ENCODE measurements at regions not wholly inside any gene's neighbourhood (a gene's known extent, or its start where the extent isn't known, plus 50 kb on each side); places are given as distances from the start of the nearest gene placed in this dataset.

GRCh38 chr4:11914406-11914805 lies 485.7 kb upstream of the HS3ST1 start:
- Histone ChIP-seq H3K4me1 (ENCODE audit: control insufficient read depth in 1 of 2, insufficient read depth in 2 of 2, low read length in 2 of 2) (no peaks in the 10 kb centered on the region), H3K27ac (ENCODE audit: low read depth in 1 of 2, low read length in 2 of 2) (no peak overlapping the region), H3K9ac (ENCODE audit: insufficient read depth, low read length, poor library complexity, severe bottlenecking) (no peak overlapping the region), H3K27me3 (ENCODE audit: control insufficient read depth in 2 of 2, insufficient read depth in 2 of 2, low read length in 2 of 2) (no peaks in the 10 kb centered on the region), H3K79me2 (ENCODE audit: insufficient read depth, low read length) (no peaks in the 10 kb centered on the region), H3K4me3 (replicated peaks in 1 of 3; ENCODE audit: low read depth in 2 of 3, low read length in 3 of 3) (no peak overlapping the region), H4K20me1 (ENCODE audit: insufficient read depth, low read length) (no peaks in the 10 kb centered on the region), H3K36me3 (replicated peaks in 1 of 2; ENCODE audit: control insufficient read depth in 1 of 2, insufficient read depth in 2 of 2, low read length in 2 of 2) (no peaks in the 10 kb centered on the region), H3K9me3 (replicated peaks in 1 of 2; ENCODE audit: control insufficient read depth in 1 of 2, insufficient read depth in 1 of 2, low read length in 2 of 2) (peaks cover 0 to 7% of the 10 kb centered on the region in 2 donors), H3K4me2 (replicated peaks; ENCODE audit: extremely low read depth, low read length, poor library complexity, severe bottlenecking) (no peak overlapping the region), H2AFZ (ENCODE audit: insufficient read depth, low read depth, low read length, poor library complexity, severe bottlenecking) (no peak overlapping the region)
- TF ChIP-seq CTCF (IDR thresholded peaks at IDR 0.05) = no peak
- Mint-ChIP-seq H3K4me1 (no peaks in the 10 kb centered on the region), H3K36me3 (no peaks in the 10 kb centered on the region), H3K9me3 (peaks cover 7 to 19% (median 9%) of the 10 kb centered on the region in 7 donors), H3K27ac (no peak overlapping the region), H3K27me3 (ENCODE audit: low read depth in 3 of 3) (peaks cover 0 to 2% (median 1%) of the 10 kb centered on the region in 3 donors), H3K4me3 (no peak overlapping the region)
- DNase-seq = no peak
- intact Hi-C loops (cut with micrococcal nuclease) = no loop called here
- WGBS (ENCODE audit: insufficient coverage) = no CpG with 5 or more reads among the region's 1 CpG

- Histone ChIP-seq H2AFZ (ENCODE audit: insufficient read depth, low read depth, low read length, poor library complexity, severe bottlenecking) (no peak overlapping the region), H3K79me2 (ENCODE audit: insufficient read depth, low read length) (no peaks in the 10 kb centered on the region), H4K20me1 (ENCODE audit: insufficient read depth, low read length) (no peaks in the 10 kb centered on the region), H3K9me3 (replicated peaks in 1 of 2; ENCODE audit: control insufficient read depth in 1 of 2, insufficient read depth in 1 of 2, low read length in 2 of 2) (peaks cover 0 to 7% of the 10 kb centered on the region in 2 donors), H3K27ac (ENCODE audit: low read depth in 1 of 2, low read length in 2 of 2) (no peak overlapping the region), H3K27me3 (ENCODE audit: control insufficient read depth in 2 of 2, insufficient read depth in 2 of 2, low read length in 2 of 2) (no peaks in the 10 kb centered on the region), H3K36me3 (replicated peaks in 1 of 2; ENCODE audit: control insufficient read depth in 1 of 2, insufficient read depth in 2 of 2, low read length in 2 of 2) (no peaks in the 10 kb centered on the region), H3K4me1 (ENCODE audit: control insufficient read depth in 1 of 2, insufficient read depth in 2 of 2, low read length in 2 of 2) (no peaks in the 10 kb centered on the region), H3K4me2 (replicated peaks; ENCODE audit: extremely low read depth, low read length, poor library complexity, severe bottlenecking) (no peak overlapping the region), H3K9ac (ENCODE audit: insufficient read depth, low read length, poor library complexity, severe bottlenecking) (no peak overlapping the region), H3K4me3 (replicated peaks in 1 of 3; ENCODE audit: low read depth in 2 of 3, low read length in 3 of 3) (no peak overlapping the region)
- H3K36me3 Mint-ChIP-seq = no peaks in the 10 kb centered on the region
- intact Hi-C loops (cut with micrococcal nuclease) = no loop called here
- peaks cover 4 to 15% (median 8%) of the 10 kb centered on the region in 7 donors for H3K9me3 Mint-ChIP-seq
- no peak for TF ChIP-seq CTCF (IDR thresholded peaks at IDR 0.05)
- H3K4me1 Mint-ChIP-seq = no peaks in the 10 kb centered on the region
- DNase-seq = peak in 1 of 3 donors; percentile 6
- H3K27ac Mint-ChIP-seq = no peak overlapping the region
- no peak overlapping the region for H3K4me3 Mint-ChIP-seq
- H3K27me3 Mint-ChIP-seq (ENCODE audit: low read depth in 3 of 3) = peaks cover 0 to 2% (median 1%) of the 10 kb centered on the region in 3 donors
Measured at GRCh38 chr4:11912886-11913285, 484.2 kb upstream of the HS3ST1 start.
